Ishikawa (cell line): ENCODE measurements at regions not wholly inside any gene's neighbourhood (a gene's known extent, or its start where the extent isn't known, plus 50 kb on each side); places are given as distances from the start of the nearest gene placed in this dataset.

Experiments
- CEBPB ChIP-seq: IDR thresholded peaks from 2 replicates; pipeline ENCODE4 v1.6.1; 2012
- CREB1 ChIP-seq: IDR thresholded peaks from 2 replicates; pipeline ENCODE4 v1.6.1; 2012; ENCODE audit warnings: low read depth
- EGR1 ChIP-seq: IDR thresholded peaks from 2 replicates; pipeline ENCODE4 v1.6.1; 2012
- EP300 ChIP-seq: IDR thresholded peaks from 2 replicates; pipeline ENCODE4 v1.6.1; 2012; ENCODE audit warnings: borderline replicate concordance
- FOXM1 ChIP-seq: IDR thresholded peaks from 2 replicates; pipeline ENCODE4 v1.6.1; 2012; ENCODE audit warnings: low read depth, borderline replicate concordance
- NFIC ChIP-seq: IDR thresholded peaks from 2 replicates; pipeline ENCODE4 v1.6.1; 2012
- RAD21 ChIP-seq: IDR thresholded peaks from 2 replicates; pipeline ENCODE4 v1.6.1; 2012; ENCODE audit warnings: low read depth
- TAF1 ChIP-seq: IDR thresholded peaks from 2 replicates; pipeline ENCODE4 v1.6.1; 2012; ENCODE audit warnings: low read depth, mild to moderate bottlenecking
- TCF12 ChIP-seq: IDR thresholded peaks from 2 replicates; pipeline ENCODE4 v1.6.1; 2012; ENCODE audit warnings: low read depth
- TEAD4 ChIP-seq: IDR thresholded peaks from 2 replicates; pipeline ENCODE4 v1.6.1; 2012
- YY1 ChIP-seq: IDR thresholded peaks from 2 replicates; pipeline ENCODE4 v1.6.1; 2012; ENCODE audit warnings: low read depth
- ZBTB7A ChIP-seq: IDR thresholded peaks from 2 replicates; pipeline ENCODE4 v1.6.1; 2012; ENCODE audit warnings: low read depth
- TF ChIP-seq, protein P1 (sequence below): IDR thresholded peaks from 2 replicates; pipeline ENCODE4 v1.6.1; 2012
- TF ChIP-seq, protein P2 (sequence below): IDR thresholded peaks from 2 replicates; pipeline ENCODE4 v1.6.1; 2012
- TF ChIP-seq, protein P3 (sequence below): IDR thresholded peaks from 2 replicates; pipeline ENCODE4 v1.6.1; 2012; ENCODE audit warnings: low read depth, mild to moderate bottlenecking

DNA sequence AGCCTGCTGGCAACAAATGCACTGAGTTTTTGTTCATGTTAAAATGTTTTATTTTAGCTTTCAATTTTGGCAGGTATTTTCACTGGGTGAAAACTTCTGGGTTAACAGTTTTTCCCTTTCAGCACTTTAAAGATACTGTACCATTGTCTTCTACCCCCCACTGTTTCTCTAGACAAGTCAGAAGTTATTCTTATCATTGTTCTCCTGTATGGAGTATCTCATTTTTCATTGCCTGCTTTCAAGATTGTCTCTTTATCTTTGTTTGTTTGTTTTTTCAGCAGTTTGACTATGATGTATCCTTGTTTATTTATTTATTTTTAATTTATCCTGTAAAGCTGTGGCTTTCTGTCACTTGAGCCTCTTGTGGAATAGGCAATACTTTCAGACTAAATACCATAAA, 277.0 kb downstream of the ICOS start:
- TF ChIP-seq YY1 (no peak), EGR1 (no peak), TCF12 (no peak), FOXM1 (no peak), NFIC (no peak), RAD21 (no peak), CEBPB (no peak)

DNA sequence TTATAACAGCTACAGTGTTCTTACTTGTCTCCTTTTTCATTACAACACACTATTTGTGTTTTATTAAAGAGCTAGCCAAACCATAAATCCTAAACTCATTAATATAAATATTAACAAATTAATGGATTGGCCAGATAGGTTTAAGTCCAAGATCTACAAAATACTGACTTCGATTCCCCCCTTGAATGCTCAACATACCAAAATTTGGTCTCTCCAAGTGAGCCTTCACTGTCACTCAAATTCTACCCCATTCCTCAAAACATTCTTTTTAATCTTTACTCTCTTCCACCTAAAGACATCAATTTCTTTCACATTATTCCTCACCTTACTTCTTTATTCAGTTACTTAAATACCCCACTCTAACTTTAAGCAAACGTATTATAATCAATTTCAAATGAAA, 281.5 kb downstream of the ICOS start:
- no peak for TF ChIP-seq FOXM1
- TF ChIP-seq YY1: no peak

DNA sequence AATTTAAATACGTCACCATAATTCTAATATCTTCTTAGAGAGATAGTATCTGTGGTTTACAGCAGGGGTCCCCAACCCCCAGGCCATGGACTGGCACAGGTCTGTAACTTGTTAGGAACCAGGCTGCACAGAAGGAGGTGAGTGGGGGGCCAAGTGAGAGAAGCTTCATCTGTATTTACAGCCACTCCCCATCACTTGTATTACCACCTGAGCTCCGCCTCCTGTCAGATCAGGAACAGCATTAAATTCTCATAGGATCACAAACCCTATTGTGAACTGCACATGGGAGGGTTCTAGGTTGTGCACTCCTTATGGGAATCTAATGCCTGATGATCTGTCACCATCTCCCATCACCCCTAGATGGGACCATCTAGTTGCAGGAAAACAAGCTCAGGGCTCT, 282.6 kb downstream of the ICOS start:
- no peak for TF ChIP-seq EGR1
- no peak for TF ChIP-seq EP300
- TF ChIP-seq, protein P1, sequence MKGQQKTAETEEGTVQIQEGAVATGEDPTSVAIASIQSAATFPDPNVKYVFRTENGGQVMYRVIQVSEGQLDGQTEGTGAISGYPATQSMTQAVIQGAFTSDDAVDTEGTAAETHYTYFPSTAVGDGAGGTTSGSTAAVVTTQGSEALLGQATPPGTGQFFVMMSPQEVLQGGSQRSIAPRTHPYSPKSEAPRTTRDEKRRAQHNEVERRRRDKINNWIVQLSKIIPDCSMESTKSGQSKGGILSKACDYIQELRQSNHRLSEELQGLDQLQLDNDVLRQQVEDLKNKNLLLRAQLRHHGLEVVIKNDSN: no peak
- no peak for TF ChIP-seq RAD21
- no peak for TF ChIP-seq TEAD4
- TF ChIP-seq, protein P2, sequence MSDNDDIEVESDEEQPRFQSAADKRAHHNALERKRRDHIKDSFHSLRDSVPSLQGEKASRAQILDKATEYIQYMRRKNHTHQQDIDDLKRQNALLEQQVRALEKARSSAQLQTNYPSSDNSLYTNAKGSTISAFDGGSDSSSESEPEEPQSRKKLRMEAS: no peak
- TF ChIP-seq TAF1: no peak
- no peak for TF ChIP-seq FOXM1
- no peak for TF ChIP-seq TCF12
- no peak for TF ChIP-seq NFIC
- no peak for TF ChIP-seq CEBPB
- TF ChIP-seq CREB1: no peak
- TF ChIP-seq, protein P3, sequence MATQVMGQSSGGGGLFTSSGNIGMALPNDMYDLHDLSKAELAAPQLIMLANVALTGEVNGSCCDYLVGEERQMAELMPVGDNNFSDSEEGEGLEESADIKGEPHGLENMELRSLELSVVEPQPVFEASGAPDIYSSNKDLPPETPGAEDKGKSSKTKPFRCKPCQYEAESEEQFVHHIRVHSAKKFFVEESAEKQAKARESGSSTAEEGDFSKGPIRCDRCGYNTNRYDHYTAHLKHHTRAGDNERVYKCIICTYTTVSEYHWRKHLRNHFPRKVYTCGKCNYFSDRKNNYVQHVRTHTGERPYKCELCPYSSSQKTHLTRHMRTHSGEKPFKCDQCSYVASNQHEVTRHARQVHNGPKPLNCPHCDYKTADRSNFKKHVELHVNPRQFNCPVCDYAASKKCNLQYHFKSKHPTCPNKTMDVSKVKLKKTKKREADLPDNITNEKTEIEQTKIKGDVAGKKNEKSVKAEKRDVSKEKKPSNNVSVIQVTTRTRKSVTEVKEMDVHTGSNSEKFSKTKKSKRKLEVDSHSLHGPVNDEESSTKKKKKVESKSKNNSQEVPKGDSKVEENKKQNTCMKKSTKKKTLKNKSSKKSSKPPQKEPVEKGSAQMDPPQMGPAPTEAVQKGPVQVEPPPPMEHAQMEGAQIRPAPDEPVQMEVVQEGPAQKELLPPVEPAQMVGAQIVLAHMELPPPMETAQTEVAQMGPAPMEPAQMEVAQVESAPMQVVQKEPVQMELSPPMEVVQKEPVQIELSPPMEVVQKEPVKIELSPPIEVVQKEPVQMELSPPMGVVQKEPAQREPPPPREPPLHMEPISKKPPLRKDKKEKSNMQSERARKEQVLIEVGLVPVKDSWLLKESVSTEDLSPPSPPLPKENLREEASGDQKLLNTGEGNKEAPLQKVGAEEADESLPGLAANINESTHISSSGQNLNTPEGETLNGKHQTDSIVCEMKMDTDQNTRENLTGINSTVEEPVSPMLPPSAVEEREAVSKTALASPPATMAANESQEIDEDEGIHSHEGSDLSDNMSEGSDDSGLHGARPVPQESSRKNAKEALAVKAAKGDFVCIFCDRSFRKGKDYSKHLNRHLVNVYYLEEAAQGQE: no peak
- no peak for TF ChIP-seq ZBTB7A
- no peak for TF ChIP-seq YY1

DNA sequence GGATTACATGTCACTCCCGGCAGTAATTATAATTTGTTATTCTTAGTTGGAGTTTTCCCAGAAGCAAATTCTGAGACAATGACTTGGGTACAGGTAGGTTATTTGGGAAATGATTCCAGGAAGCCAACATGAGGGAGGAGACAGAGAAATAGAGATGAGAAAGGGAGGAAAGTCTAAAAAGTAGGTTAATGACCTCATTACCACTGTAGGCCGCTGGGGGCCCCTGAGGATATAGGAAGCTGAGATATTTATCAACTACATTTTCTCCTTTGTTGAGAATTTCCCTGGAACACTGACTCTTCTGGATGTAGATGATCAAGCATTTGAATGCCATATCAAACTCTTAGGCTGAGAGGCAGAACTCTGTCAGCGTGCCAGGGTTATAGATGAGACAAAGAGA, 284.3 kb downstream of the ICOS start:
- no peak for TF ChIP-seq YY1
- TF ChIP-seq EGR1: no peak
- TF ChIP-seq TEAD4: no peak
- TF ChIP-seq EP300: no peak
- TF ChIP-seq, protein P2: no peak
- TF ChIP-seq TAF1: no peak
- no peak for TF ChIP-seq RAD21
- TF ChIP-seq CREB1: no peak
- TF ChIP-seq CEBPB: no peak
- no peak for TF ChIP-seq NFIC
- TF ChIP-seq FOXM1: no peak
- TF ChIP-seq, protein P1: no peak
- no peak for TF ChIP-seq TCF12

DNA sequence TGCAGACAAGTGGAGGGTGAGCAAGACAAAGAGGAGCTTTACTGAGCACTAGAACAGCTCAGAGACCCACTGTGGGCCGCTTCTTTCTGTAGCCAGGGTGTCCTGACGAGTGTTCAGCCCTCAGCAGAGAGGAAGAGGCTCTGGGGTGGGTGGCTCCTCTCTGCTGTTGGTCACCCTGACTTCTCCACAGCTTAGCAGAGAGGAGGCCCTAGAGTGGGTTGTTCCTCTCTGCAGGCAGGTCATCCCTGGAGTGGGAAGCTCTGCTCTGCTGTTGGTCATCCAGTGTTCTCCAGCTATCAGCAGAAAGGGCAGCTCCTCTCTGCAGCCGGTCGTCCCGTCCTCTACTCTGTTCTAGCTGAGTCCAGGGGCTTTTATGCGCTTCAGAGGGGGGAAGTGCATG, 286.5 kb downstream of the ICOS start:
- TF ChIP-seq ZBTB7A (no peak), TCF12 (no peak), NFIC (no peak), CEBPB (no peak), TEAD4 (no peak), FOXM1 (no peak), EP300 (no peak), CREB1 (no peak), TAF1 (no peak), RAD21 (no peak), EGR1 (no peak), YY1 (no peak)
- TF ChIP-seq, protein P1: no peak
- TF ChIP-seq, protein P2: no peak
- TF ChIP-seq, protein P3: no peak
